Renal cortical epithelial cell (primary cell): ENCODE measurements at regions not wholly inside any gene's neighbourhood (a gene's known extent, or its start where the extent isn't known, plus 50 kb on each side); places are given as distances from the start of the nearest gene placed in this dataset.
A peak's percentile ranks its signal among the peaks of the same experiment; 100 is the strongest.
"Not testable (repeated sequence)": the region's sequence is repeated elsewhere in the genome, so short reads cannot be mapped to it uniquely, and the experiment has no call there.

Experiments used
- DNase-seq: peaks from one replicate; pipeline ENCODE4 v3.0.0-alpha.2; 2011; ENCODE audit warnings: low read depth

GRCh38 chr11:67804435-67805252, 130.2 kb upstream of the ALDH3B2 start:
- DNase-seq, result peak; percentile 7

DNA sequence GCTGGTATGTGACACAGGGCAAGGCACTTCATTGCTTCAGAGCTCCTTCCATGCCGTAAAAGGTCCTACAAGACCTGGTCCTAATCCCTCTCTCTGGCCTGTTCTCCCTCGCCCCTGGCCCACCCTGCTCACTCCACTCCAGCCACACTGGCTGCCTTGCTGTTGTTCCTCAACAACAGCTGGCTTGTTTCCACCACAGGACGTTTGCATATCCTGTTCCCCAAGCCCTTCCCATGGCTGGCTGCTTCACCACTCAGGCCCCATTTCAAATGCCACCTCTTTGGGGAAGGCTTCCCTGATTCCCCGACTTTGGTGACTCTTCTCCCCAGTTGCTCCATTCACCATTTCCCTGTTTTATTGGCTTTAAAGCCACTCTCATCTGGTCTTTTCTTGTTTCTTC, 129.1 kb upstream of the ALDH3B2 start:
- not testable (repeated sequence) for DNase-seq

- DNase-seq, result not testable (repeated sequence)
Observed at GRCh38 chr11:67803055-67803454, 128.6 kb upstream of the ALDH3B2 start.

DNA sequence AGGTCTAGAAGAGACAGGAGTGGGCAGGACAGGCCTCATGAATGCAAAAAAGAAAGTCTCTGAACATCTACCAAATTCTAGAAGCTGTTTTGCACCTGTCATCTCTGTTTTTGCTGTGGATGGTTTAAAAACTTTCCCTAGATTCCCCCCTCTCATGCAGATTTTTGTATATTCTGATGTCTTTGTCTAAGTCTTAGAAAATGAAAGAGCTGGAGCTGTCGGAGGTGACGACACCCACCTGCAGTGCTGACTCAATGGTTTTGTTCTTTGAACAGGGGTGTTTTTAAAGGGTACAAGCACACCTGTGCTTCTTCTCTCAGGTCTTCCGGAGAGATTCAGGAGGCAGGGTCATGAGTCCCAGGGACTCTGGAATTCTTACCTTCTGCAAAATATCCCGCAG, 128.2 kb upstream of the ALDH3B2 start:
- not testable (repeated sequence) for DNase-seq

GRCh38 chr11:67801397-67801796, 127.0 kb upstream of the ALDH3B2 start:
- DNase-seq, result not testable (repeated sequence)

GRCh38 chr11:67800591-67800990, 126.2 kb upstream of the ALDH3B2 start:
- not testable (repeated sequence) for DNase-seq

GRCh38 chr11:67799808-67800207, 125.4 kb upstream of the ALDH3B2 start:
- DNase-seq, result not testable (repeated sequence)

GRCh38 chr11:67797726-67798521, 123.5 kb upstream of the ALDH3B2 start:
- not testable (repeated sequence) for DNase-seq

GRCh38 chr11:67795746-67796145, 121.3 kb upstream of the ALDH3B2 start:
- DNase-seq, result no peak

DNA sequence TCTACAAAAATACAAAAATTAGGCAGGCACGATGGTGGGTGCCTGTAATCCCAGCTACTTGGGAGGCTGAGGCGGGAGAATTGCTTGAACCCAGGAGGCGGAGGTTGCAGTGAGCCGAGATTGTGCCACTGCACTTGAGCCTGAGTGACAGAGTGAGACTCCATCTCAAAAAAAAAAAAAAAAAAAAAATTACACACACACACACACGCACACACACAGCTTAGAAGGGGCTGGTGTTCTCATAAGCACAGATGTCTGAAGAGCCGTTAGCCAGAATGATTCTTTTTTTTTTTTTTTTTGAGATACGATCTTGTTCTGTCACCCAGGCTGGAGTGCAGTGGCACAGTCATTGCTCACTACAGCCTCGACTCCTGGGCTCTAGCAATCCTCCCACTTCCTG, 119.3 kb upstream of the ALDH3B2 start:
- DNase-seq, result not testable (repeated sequence)

GRCh38 chr11:67792273-67792990, 118.0 kb upstream of the ALDH3B2 start:
- DNase-seq, result not testable (repeated sequence)

DNA sequence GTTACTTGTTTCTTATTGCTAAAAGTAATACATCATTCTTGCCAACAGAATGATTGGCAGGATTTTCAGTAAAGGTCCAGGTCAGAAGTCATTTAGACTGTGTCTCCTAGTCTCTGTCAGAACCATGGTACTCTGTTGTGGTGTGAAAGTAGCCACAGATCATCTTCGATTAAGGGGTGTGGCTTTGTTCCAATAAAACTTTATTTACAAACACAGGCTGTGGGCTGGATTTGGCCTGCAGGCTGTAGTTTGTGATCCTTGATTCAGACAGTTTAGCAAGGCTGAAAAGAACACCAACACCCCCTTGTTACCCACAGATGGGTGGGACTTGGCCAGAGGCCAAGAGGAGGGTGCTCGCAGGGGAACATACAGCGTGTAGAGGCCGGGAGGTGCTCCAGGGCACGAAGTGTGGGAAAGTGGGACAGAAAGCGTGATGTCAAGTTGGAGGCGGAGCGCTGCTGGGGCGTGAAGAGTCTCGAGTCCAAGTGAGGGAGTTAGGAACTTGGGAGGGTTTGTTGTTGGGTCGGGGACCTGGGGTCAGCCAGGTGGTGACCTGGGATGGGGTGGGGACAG, 117.3 kb upstream of the ALDH3B2 start:
- DNase-seq, result peak; percentile 10

DNA sequence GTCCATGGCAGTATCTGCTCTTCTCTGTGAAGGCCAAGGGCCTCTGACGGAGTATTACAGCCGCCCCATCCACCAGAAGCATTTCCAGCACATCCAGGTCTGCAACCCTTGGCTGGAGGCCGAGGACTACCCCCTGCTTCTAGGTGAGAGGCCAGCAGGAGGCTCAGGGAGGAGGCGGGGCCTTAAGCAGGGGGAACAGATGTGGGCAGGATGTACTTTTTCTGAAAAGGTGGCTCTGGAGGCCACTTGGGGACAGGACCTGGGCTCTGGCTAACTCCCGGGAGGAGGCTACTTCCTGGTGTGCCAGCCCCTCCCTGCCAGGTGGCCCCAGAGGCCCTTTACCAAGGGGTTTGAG, 113.9 kb upstream of the ALDH3B2 start:
- DNase-seq, result not testable (repeated sequence)

- not testable (repeated sequence) for DNase-seq
Observed at GRCh38 chr11:67787681-67788340, 113.4 kb upstream of the ALDH3B2 start.

DNA sequence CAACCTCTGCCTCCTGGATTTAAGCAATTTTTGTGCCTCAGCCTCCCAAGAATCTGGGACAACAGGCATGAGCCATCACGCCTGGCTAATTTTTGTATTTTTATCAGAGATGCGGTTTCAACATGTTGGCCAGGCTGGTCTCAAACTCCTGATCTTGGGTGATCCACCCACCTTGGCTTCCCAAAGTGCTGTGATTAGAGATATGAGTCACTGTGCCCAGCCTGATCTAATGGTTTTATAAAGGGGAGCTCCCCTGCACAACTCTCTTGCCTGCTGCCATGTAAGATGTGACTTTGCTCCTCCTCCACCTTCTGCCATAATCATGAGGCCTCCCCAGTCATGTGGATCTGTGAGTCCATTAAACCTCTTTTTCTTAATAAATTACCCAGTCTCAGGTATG, 107.5 kb upstream of the ALDH3B2 start:
- DNase-seq, result not testable (repeated sequence)

DNA sequence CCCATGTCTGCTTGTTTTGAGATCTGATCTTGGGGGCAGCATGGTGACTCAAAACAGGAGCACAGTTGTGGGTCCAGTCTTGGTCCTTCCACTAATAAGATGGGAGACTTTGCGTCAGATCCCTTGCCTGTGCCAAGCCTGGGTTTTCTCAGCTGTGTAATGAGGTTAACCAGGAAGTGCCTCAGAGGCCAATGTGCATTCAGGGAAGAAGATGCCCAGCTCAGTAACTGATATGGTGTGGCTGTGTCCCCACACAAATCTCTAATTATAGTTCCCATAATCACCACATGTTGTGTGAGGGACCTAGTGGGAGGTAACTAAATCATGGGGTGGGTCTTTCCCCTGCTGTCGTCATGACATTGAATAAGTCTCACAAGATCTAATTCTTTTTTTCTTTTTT, 107.1 kb upstream of the ALDH3B2 start:
- DNase-seq, result not testable (repeated sequence)

DNA sequence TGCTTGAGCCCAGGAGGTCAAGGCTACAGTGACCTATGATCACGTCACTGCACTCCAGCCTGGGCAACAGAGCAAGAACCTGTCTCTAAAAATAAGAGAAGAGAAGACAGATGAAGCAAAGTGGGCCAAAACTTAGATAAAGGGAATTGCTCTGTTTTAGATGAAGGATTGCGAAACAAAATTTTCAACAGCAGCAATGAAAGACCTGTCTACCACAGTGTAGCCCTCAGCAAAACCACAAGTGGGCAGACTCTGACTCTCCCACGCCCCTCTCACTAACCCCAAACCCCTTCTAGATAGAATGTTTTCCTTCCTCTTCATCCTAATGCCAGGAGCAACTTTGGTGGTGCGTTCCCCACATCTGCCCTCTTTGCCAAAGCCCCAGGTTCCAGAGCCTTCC, 105.6 kb upstream of the ALDH3B2 start:
- no peak for DNase-seq

DNA sequence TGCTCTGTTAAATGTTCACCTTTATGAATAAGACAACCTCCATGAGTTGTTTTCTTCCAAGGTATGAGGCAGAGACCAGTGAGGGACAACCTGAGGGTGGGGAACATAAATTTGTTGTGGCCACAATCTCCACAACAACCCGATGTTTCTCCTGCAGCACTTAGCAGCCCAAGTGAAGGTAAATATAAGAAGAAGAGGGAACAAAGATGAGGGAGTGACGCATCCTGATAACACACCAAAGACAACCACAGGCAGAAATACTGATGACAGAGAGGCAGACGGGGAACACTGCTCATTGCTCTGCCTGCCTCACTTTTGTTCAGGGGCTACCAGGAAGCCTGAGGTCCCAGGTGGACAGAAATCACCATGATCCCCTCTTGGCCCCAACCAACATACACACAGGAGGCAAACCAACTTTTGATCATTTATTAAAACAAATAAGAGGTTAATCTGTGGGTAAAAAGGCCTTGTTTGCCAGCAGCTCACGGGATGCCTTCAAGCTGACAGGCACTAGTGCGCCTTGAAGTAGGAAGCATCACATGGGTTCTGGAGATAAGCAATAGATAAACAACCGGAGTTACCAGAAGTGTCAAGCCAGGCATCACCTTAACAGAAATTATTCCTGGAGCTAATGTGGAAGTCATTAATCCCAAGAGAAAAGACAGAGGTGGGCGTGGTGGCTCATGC, 104.9 kb upstream of the ALDH3B2 start:
- not testable (repeated sequence) for DNase-seq

- DNase-seq, result no peak
Observed at GRCh38 chr11:67776852-67777520, 102.6 kb upstream of the ALDH3B2 start.

- DNase-seq, result not testable (repeated sequence)
Observed at GRCh38 chr11:67774175-67774574, 99.8 kb upstream of the ALDH3B2 start.
